ENCODE measurements at regions not wholly inside any gene's neighbourhood (a gene's known extent, or its start where the extent isn't known, plus 50 kb on each side); places are given as distances from the start of the nearest gene placed in this dataset.

GRCh38 chr9:32722704-32723103, 60.6 kb upstream of the TMEM215 start:
- Histone ChIP-seq H2BK20ac (ENCODE audit: low read depth, low read length) (no peak overlapping the region), H2AFZ (replicated peaks; ENCODE audit: low read length, poor library complexity) (no peak overlapping the region), H2AK5ac (ENCODE audit: low read depth, low read length) (no peak overlapping the region), H4K91ac (ENCODE audit: insufficient read depth, low read depth, low read length) (no peak overlapping the region), H3K4me3 (ENCODE audit: insufficient read depth, low read depth, low read length) (no peak overlapping the region), H2BK5ac (ENCODE audit: low read depth, low read length, poor library complexity, severe bottlenecking) (no peak overlapping the region), H3K23ac (ENCODE audit: low read depth, low read length) (no peak overlapping the region), H3K27ac (ENCODE audit: insufficient read depth, low read length) (no peak overlapping the region), H3K4me1 (ENCODE audit: control insufficient read depth, insufficient read depth, low read length) (no peaks in the 10 kb centered on the region), H2BK120ac (ENCODE audit: low read depth, low read length) (no peak overlapping the region), H3K9me3 (ENCODE audit: control insufficient read depth, insufficient read depth, low read length) (no peaks in the 10 kb centered on the region), H2AK9ac (replicated peaks; ENCODE audit: low read depth, low read length, poor library complexity) (no peak overlapping the region), H3K9ac (ENCODE audit: low read depth, low read length) (no peak overlapping the region), H4K8ac (ENCODE audit: low read depth in 2 of 2, low read length in 2 of 2) (no peak overlapping the region), H3K14ac (replicated peaks; ENCODE audit: low read depth, low read length) (no peak overlapping the region), H3K27me3 (ENCODE audit: control insufficient read depth, insufficient read depth, low read length) (no peaks in the 10 kb centered on the region; the same call in 1 of the 2 replicates), H3K79me1 (ENCODE audit: low read depth in 1 of 2, low read length in 2 of 2) (no peaks in the 10 kb centered on the region), H3K9me1 (ENCODE audit: insufficient read depth, low read length) (no peaks in the 10 kb centered on the region), H3K18ac (ENCODE audit: low read depth, low read length) (no peak overlapping the region), H4K5ac (ENCODE audit: low read depth, low read length) (no peak overlapping the region), H3K56ac (ENCODE audit: extremely low read depth, insufficient read depth, low read length) (no peak overlapping the region), H4K20me1 (ENCODE audit: insufficient read depth, low read length) (no peaks in the 10 kb centered on the region), H3K4ac (ENCODE audit: low read depth, low read length) (no peak overlapping the region), H2BK15ac (ENCODE audit: low read depth, low read length) (no peak overlapping the region), H3K36me3 (ENCODE audit: control insufficient read depth, insufficient read depth, low read length) (no peaks in the 10 kb centered on the region), H3K4me2 (ENCODE audit: low read depth, low read length) (no peak overlapping the region)
- in situ Hi-C loops (cut with MboI; ENCODE audit: low sequenced_read_pairs) (no loop called here), intact Hi-C loops (cut with micrococcal nuclease) (no loop called here), dilution Hi-C loops (cut with HindIII; ENCODE audit: low sequenced_read_pairs, unreplicated experiment) (no loop called here)
- POLR2A ChIA-PET (ENCODE audit: unreplicated experiment) = no interaction called here
- no CpG with 5 or more reads among the region's 7 CpGs for WGBS, 2 experiments (ENCODE audit: extremely low coverage in 2 of 2, insufficient read length in 1 of 2)
- no TSS peak for BruUV-seq (replicated peaks)
- TF ChIP-seq MAFK (IDR thresholded peaks at IDR 0.05; ENCODE audit: low read depth, low read length) (no peak), RFX5 (IDR thresholded peaks at IDR 0.05; ENCODE audit: low read depth, low read length) (no peak), CHD1 (IDR thresholded peaks at IDR 0.05; ENCODE audit: low read depth, low read length) (no peak), RCOR1 (IDR thresholded peaks at IDR 0.05; ENCODE audit: insufficient replicate concordance, low read length) (no peak), POLR2A (IDR thresholded peaks at IDR 0.05; ENCODE audit: low read depth, low read length) (no peak), MXI1 (IDR thresholded peaks at IDR 0.05; ENCODE audit: borderline replicate concordance, low read depth, low read length) (no peak), ELK1 (IDR thresholded peaks at IDR 0.05; ENCODE audit: borderline replicate concordance, low read depth, low read length) (no peak), NFE2L2 (IDR thresholded peaks at IDR 0.05; ENCODE audit: low read depth, low read length) (no peak), RAD21 (IDR thresholded peaks at IDR 0.05; ENCODE audit: low read length) (no peak), MAZ (IDR thresholded peaks at IDR 0.05; ENCODE audit: borderline replicate concordance, low read depth, low read length) (no peak), CTCF (conservative IDR thresholded peaks at IDR 0.05; ENCODE audit: low read depth, low read length) (no peak)
- CTCF ChIA-PET = no interaction called here
- DNase-seq (no peak), ATAC-seq (ENCODE audit: low read depth) (no peak)

All from IMR-90 (cell line).